Stimulated activated naive CD8-positive, alpha-beta T cell treated with anti-CD3 and anti-CD28 coated beads, Interleukin-15, Interleukin-2, amounts not matched to agents 100 ng/mL and 50 ng/mL, for 24 hours (primary cell): ENCODE measurements at regions not wholly inside any gene's neighbourhood (a gene's known extent, or its start where the extent isn't known, plus 50 kb on each side); places are given as distances from the start of the nearest gene placed in this dataset.

Experiments used
- H3K27ac Mint-ChIP-seq: one replicate; pipeline ENCODE4 v1.8.0; 2021; ENCODE audit warnings: mild to moderate bottlenecking, mixed read lengths
- H3K27me3 Mint-ChIP-seq: one replicate; pipeline ENCODE4 v1.8.0; 2021; ENCODE audit warnings: mixed read lengths
- H3K36me3 Mint-ChIP-seq: one replicate; pipeline ENCODE4 v1.8.0; 2021; ENCODE audit warnings: low read depth, mixed read lengths
- H3K4me1 Mint-ChIP-seq: one replicate; pipeline ENCODE4 v1.8.0; 2021; ENCODE audit warnings: low read depth, mixed read lengths
- H3K4me3 Mint-ChIP-seq: one replicate; pipeline ENCODE4 v1.8.0; 2021; ENCODE audit warnings: mild to moderate bottlenecking, mixed read lengths
- H3K9me3 Mint-ChIP-seq: one replicate; pipeline ENCODE4 v1.8.0; 2021; ENCODE audit warnings: mixed read lengths

- H3K27me3 Mint-ChIP-seq = no peaks in the 10 kb centered on the region
- H3K36me3 Mint-ChIP-seq = no peaks in the 10 kb centered on the region
- no peak overlapping the region for H3K27ac Mint-ChIP-seq
- H3K4me1 Mint-ChIP-seq = no peaks in the 10 kb centered on the region
- no peak overlapping the region for H3K4me3 Mint-ChIP-seq
- H3K9me3 Mint-ChIP-seq = peaks cover 8% of the 10 kb centered on the region
These were observed 891.4 kb downstream of the CCDC85A start for GRCh38 chr2:57075226-57075625.

DNA sequence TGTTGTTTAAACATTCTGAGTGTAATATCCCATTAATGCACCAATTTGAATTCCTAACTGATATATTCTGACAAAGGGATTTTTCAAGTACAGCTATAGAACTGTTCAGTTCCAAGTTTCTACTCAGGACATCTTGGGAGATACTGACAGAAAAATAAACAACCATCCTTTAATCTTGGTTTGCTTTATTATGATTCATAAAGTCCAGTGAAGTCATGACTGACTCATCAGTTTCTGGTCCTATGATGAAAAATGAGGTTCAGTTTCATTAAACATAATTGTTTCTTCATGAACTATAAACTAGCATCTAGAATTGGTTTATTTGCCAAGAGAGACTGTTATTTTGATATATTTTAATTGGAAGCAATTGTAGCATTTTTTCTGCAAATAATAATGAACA lies 896.2 kb downstream of the CCDC85A start:
- Mint-ChIP-seq H3K4me1 (no peaks in the 10 kb centered on the region), H3K27me3 (no peaks in the 10 kb centered on the region), H3K27ac (no peak overlapping the region), H3K9me3 (peaks cover 10% of the 10 kb centered on the region), H3K36me3 (no peaks in the 10 kb centered on the region), H3K4me3 (no peak overlapping the region)

- no peaks in the 10 kb centered on the region for H3K4me1 Mint-ChIP-seq
- no peaks in the 10 kb centered on the region for H3K36me3 Mint-ChIP-seq
- H3K27ac Mint-ChIP-seq = no peak overlapping the region
- no peaks in the 10 kb centered on the region for H3K27me3 Mint-ChIP-seq
- H3K4me3 Mint-ChIP-seq = no peak overlapping the region
- peaks cover 12% of the 10 kb centered on the region for H3K9me3 Mint-ChIP-seq
These were observed 901.0 kb downstream of the CCDC85A start for GRCh38 chr2:57084697-57085281.

DNA sequence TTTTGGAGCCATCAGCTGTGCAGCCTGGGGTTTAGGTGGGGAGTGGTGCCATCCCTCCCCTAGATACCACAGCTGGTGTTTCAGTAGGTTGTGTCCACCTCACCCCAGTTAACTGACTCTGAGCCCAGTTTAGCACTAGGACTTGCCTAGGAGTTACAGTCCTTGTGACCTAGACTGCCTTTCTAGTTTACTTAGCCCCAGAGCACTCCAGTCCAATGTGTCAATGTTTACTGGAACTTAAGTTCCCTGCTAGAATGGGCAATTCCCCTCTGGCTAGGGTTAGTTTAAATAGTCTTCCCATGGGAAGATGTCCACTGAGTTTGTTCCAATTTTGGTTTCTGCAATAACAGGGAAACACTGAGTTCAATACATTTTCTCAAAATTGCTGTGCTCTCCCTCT lies 909.2 kb downstream of the CCDC85A start:
- H3K27me3 Mint-ChIP-seq = no peaks in the 10 kb centered on the region
- peaks cover 6% of the 10 kb centered on the region for H3K9me3 Mint-ChIP-seq
- no peaks in the 10 kb centered on the region for H3K4me1 Mint-ChIP-seq
- H3K36me3 Mint-ChIP-seq = no peaks in the 10 kb centered on the region
- H3K4me3 Mint-ChIP-seq = no peak overlapping the region
- no peak overlapping the region for H3K27ac Mint-ChIP-seq

GRCh38 chr2:57097855-57098254 lies 914.1 kb downstream of the CCDC85A start:
- no peaks in the 10 kb centered on the region for H3K36me3 Mint-ChIP-seq

GRCh38 chr2:57100436-57100835 lies 916.6 kb downstream of the CCDC85A start:
- no peak overlapping the region for H3K4me3 Mint-ChIP-seq
- no peaks in the 10 kb centered on the region for H3K27me3 Mint-ChIP-seq
- H3K9me3 Mint-ChIP-seq = peaks cover 28% of the 10 kb centered on the region
- H3K4me1 Mint-ChIP-seq = no peaks in the 10 kb centered on the region
- no peaks in the 10 kb centered on the region for H3K36me3 Mint-ChIP-seq
- H3K27ac Mint-ChIP-seq = no peak overlapping the region

More at GRCh38 chr2:57097855-57098254, 914.1 kb downstream of the CCDC85A start:
- H3K27ac Mint-ChIP-seq = no peak overlapping the region
- H3K4me3 Mint-ChIP-seq = no peak overlapping the region
- peaks cover 23% of the 10 kb centered on the region for H3K9me3 Mint-ChIP-seq
- H3K4me1 Mint-ChIP-seq = no peaks in the 10 kb centered on the region
- no peaks in the 10 kb centered on the region for H3K27me3 Mint-ChIP-seq

DNA sequence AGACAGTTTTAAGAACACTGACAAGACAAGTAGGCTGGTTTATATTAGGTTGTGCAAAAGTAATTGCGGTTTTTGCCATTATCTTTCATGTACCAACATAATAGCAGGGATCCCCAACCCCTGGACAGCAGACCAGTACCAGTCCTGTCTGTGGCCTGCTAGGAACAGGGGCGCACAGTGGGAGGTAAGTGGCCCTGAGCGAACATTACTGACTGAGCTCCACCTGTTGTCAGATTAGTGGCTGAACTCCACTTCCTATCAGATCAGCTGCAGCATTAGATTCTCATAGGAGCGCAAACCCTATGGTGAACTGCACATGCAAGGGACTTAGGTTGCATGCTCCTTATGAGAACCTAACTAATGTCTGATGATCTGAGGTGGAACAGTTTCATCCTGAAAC lies 921.9 kb downstream of the CCDC85A start:
- H3K9me3 Mint-ChIP-seq = peaks cover 22% of the 10 kb centered on the region

GRCh38 chr2:57107353-57107752 lies 923.6 kb downstream of the CCDC85A start:
- Mint-ChIP-seq H3K9me3 (peaks cover 26% of the 10 kb centered on the region), H3K27ac (no peak overlapping the region), H3K4me3 (no peak overlapping the region), H3K27me3 (no peaks in the 10 kb centered on the region), H3K4me1 (no peaks in the 10 kb centered on the region), H3K36me3 (no peaks in the 10 kb centered on the region)

More for the DNA sequence above, 921.9 kb downstream of the CCDC85A start:
- H3K27me3 Mint-ChIP-seq = no peaks in the 10 kb centered on the region
- H3K27ac Mint-ChIP-seq = no peak overlapping the region
- H3K4me1 Mint-ChIP-seq = no peaks in the 10 kb centered on the region
- H3K36me3 Mint-ChIP-seq = no peaks in the 10 kb centered on the region
- no peak overlapping the region for H3K4me3 Mint-ChIP-seq

- no peaks in the 10 kb centered on the region for H3K4me1 Mint-ChIP-seq
- no peaks in the 10 kb centered on the region for H3K27me3 Mint-ChIP-seq
- H3K36me3 Mint-ChIP-seq = no peaks in the 10 kb centered on the region
- no peak overlapping the region for H3K4me3 Mint-ChIP-seq
- no peak overlapping the region for H3K27ac Mint-ChIP-seq
- H3K9me3 Mint-ChIP-seq = peaks cover 23% of the 10 kb centered on the region
These were observed 927.7 kb downstream of the CCDC85A start for GRCh38 chr2:57111531-57111930.

GRCh38 chr2:57119141-57119540 lies 927.5 kb upstream of the VRK2 start:
- Mint-ChIP-seq H3K9me3 (peaks cover 5% of the 10 kb centered on the region), H3K27ac (no peak overlapping the region), H3K36me3 (no peaks in the 10 kb centered on the region), H3K4me1 (no peaks in the 10 kb centered on the region), H3K27me3 (no peaks in the 10 kb centered on the region), H3K4me3 (no peak overlapping the region)

- Mint-ChIP-seq H3K4me3 (no peak overlapping the region), H3K4me1 (no peaks in the 10 kb centered on the region), H3K9me3 (peaks cover 5% of the 10 kb centered on the region), H3K27me3 (no peaks in the 10 kb centered on the region), H3K36me3 (no peaks in the 10 kb centered on the region), H3K27ac (no peak overlapping the region)
These were observed 920.2 kb upstream of the VRK2 start for GRCh38 chr2:57126410-57126809.

GRCh38 chr2:57139179-57139578 lies 907.4 kb upstream of the VRK2 start:
- H3K4me3 Mint-ChIP-seq = no peak overlapping the region

DNA sequence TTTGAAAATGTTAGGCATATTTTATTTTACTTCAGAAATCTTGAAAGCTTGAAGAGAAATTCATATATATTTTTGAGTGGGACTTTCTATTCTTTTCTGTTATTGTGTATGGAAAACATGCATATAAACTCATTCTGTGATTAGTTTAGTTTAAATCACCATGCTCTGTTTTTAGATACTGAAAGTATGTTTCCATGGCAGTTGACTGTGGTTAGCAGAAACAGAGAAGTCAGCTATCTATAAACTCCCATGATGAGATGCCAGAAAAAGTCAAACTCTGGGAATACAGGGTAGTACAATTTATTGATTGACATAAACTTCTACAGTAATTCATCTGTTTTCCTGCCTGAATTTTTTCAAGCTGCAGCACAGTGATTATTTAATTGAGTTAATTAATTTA lies 905.3 kb upstream of the VRK2 start:
- Mint-ChIP-seq H3K27me3 (no peaks in the 10 kb centered on the region), H3K27ac (no peak overlapping the region), H3K4me3 (no peak overlapping the region)

More at GRCh38 chr2:57139179-57139578, 907.4 kb upstream of the VRK2 start:
- Mint-ChIP-seq H3K36me3 (no peaks in the 10 kb centered on the region), H3K9me3 (peaks cover 5% of the 10 kb centered on the region), H3K27ac (no peak overlapping the region), H3K4me1 (no peaks in the 10 kb centered on the region), H3K27me3 (no peaks in the 10 kb centered on the region)

DNA sequence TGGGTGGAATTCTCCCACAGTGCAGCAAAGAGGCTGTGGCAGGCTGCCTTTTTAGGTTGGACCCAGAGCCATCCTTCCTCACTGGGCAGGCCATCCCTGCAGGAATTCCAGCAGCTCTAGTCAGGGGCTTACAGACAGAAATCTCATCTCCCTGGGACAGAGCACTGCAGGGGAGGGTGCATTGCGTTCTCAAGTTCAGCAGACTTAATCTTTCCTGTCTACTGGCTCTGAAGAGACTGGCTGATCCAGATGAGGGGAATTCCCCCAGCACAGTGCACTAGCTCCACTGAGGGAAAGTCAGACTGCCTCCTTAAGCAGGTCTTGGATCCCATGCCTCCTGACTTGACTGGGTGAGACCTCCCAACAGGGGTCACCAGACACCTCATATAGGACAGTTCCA lies 899.7 kb upstream of the VRK2 start:
- Mint-ChIP-seq H3K27me3 (no peaks in the 10 kb centered on the region), H3K9me3 (peaks cover 21% of the 10 kb centered on the region), H3K27ac (no peak overlapping the region), H3K4me1 (no peaks in the 10 kb centered on the region), H3K36me3 (no peaks in the 10 kb centered on the region), H3K4me3 (no peak overlapping the region)

More for the DNA sequence above, 905.3 kb upstream of the VRK2 start:
- Mint-ChIP-seq H3K36me3 (no peaks in the 10 kb centered on the region), H3K9me3 (peaks cover 13% of the 10 kb centered on the region), H3K4me1 (no peaks in the 10 kb centered on the region)

DNA sequence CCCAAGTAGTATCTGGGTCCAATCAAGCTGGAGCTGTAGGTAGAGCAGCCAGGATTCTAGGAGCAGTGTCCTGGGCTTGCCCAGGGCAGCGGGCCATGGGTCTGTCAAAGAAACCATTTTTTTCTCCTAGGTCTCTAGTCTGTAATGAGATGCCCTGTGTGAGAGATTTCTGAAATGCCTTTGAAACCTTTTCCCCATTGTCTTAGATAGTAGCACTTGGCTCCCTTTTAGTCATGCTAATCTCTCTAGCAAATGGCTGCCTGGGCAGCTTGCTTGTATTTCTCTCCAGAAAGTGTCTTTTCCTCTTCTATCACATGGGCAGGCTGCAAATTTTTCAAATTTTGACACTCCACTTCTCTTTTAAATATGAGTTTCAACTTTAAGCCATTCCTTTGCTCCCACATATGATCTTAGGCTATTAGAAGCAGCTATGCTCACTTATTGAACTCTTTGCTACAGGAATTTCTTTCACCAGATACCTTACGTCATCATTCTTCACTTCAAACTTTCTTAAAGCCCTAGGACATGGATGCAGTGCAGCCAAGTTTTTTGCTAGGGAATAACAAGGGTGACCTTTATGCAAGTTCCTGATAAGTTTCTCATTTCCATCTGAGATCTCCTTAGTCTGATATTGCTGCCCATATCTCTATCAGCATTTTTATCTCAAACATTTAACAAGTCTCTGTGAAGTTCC lies 890.2 kb upstream of the VRK2 start:
- Mint-ChIP-seq H3K4me1 (no peaks in the 10 kb centered on the region), H3K9me3 (peaks cover 10% of the 10 kb centered on the region), H3K36me3 (no peaks in the 10 kb centered on the region), H3K27ac (no peak overlapping the region), H3K4me3 (no peak overlapping the region), H3K27me3 (no peaks in the 10 kb centered on the region)

DNA sequence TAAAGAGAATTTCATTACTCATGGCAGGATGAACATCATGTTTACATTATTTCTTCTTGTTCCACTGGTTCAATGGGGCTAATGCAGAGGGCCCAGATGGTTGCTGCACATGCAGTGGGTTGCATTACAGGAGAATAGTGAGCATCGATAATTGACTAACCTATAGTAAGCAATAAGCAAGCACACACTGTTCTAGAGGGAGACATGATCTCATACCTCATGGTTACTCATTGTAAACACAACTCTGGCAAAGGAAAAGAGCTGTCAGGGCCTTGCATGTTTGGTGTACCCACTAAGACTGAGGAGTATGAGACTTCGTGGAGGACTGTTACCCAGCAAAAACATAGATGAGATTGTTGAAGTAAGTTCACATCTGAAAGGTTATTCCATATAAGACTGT lies 885.6 kb upstream of the VRK2 start:
- H3K27ac Mint-ChIP-seq = no peak overlapping the region
- no peaks in the 10 kb centered on the region for H3K4me1 Mint-ChIP-seq
- H3K4me3 Mint-ChIP-seq = no peak overlapping the region
- peaks cover 16% of the 10 kb centered on the region for H3K9me3 Mint-ChIP-seq
- H3K27me3 Mint-ChIP-seq = no peaks in the 10 kb centered on the region
- no peaks in the 10 kb centered on the region for H3K36me3 Mint-ChIP-seq
